Sciatic nerve (tissue), 2 donors: ENCODE measurements at regions not wholly inside any gene's neighbourhood (a gene's known extent, or its start where the extent isn't known, plus 50 kb on each side); places are given as distances from the start of the nearest gene placed in this dataset.

ENCODE experiments used
- ATAC-seq: fragments of 200-7000 bp; cut with Tn5 transposase; one replicate; pipeline ENCODE4 v1.9.1; 2020; ENCODE audit warnings: mild to moderate bottlenecking, moderate library complexity
- DNase-seq: peaks from one replicate; pipeline ENCODE4 v3.0.0-alpha.2; 2020; ENCODE audit warnings: low spot score
- intact Hi-C: fragments of 100-400 bp; cut with DNase I; formaldehyde crosslinking; loops from one replicate; pipeline ENCODE4 v1.14.2; 2022
- donor health status: DM: no; HTN: no; CAD: no.
- donor health status: DM: no; HTN: no; CAD: no.

DNA sequence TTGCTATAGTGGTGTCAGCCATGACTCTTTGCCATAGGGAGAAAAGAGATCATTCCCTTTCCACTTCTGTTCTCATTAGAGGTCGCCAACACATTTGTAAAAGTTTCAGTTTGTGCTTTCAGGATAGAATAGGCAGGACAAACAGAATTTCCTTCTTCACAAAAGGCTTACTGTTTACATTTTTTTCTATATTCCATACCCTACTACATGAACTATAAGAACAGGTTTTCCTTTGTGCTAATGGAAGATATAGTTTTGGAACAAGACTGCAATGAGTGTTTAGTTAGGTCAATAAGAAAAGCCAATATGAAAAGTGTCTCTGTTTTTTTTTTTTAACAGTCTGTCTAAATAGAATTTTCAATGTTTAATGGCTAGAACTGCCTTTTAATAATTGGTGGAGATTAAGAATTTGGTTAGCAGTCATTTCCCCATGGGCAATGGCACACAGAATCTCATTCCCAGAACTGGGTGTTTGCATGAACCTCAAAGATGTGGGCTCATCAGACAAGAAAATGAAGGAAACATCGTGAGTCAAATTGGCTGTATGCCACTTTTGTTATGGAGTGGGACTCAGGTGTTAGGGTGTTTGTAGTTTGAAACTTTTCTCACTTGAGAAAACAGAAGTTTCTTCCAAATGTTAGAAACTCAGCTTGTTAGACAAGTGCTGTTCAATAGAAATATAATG lies 75.2 kb upstream of the PRLR start:
- intact Hi-C loops, result no loop called here
- DNase-seq (no peak), ATAC-seq (no peak)

DNA sequence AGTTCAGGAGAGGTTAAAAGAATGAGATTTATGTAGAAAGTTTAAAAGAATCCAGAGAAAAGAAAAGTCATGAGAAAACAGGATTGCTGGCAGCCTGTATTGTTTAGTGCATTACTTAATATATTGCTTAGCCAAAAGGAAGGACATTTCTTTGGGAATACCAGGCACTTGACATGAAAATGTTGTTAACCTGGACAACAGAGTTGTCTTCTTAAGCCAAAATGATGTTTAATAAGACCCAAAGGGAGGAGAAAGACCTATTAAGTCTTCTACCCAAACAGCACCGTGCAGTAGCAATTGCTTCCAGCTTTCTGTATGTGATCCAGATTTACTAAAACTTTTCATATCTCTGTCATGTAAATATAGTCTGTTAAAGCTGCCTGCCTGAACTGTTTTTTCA lies 74.0 kb upstream of the PRLR start:
- intact Hi-C loops, result no loop called here
- no peak for DNase-seq
- ATAC-seq, result no peak

DNA sequence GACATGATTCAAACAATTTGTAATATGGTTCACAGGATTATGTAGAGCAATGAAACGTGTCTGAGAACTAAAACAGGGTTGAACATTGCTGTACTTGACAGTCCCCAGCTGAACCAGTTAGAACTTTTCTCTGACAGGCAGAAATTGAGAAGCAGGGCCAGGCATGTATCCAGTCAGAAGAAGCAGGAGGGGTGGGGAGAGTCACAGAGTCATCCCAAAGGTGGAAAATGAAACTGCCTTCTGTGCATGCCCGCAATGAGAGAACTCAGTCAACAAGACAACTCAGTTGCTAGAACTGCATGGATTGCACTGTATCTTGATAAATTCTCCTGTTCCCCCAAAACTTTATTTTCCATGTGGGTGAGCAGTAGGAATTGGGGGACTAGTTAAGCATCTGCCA lies 72.9 kb upstream of the PRLR start:
- intact Hi-C loops, result no loop called here
- no peak for ATAC-seq
- DNase-seq, result no peak

DNA sequence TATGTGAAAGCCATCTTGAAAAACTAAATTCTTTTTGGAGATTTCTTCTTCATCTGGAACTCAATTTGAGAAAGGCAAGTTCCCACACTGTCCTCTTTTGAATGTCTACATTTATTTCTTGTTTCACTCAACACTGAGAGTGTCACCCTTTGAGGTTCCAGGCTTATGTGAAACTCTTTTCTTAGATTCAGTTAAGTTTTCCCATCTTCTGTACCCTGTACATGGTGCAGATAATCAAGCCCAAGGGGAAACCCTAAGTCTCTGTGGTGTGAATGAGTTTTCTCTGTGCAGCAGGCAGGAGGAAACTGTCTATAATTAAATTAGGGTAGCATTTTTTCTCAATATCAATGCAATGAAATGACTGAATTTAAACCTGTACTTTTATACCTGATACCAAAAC lies 72.3 kb upstream of the PRLR start:
- no peak for ATAC-seq
- intact Hi-C loops, result no loop called here
- DNase-seq, result no peak

DNA sequence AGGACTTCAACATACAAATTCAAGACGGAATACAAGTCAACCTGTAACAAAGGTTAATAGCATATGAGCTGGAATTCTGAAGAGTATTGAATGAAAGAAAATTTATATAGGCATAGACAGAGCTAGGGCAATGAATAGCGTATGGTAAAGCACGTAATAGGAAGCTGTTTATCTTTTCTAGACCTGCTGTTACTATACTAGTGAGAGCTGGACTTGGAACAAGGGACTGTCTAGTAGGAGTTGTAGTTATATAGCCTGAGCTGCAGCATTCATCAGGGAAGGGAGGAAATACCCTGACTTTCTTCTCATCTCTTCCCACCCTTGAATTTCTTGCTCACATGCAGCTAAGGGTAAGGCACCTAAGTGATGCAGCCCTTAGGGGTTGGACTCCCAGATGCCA lies 67.5 kb upstream of the PRLR start:
- intact Hi-C loops, result no loop called here
- ATAC-seq, result no peak

DNA sequence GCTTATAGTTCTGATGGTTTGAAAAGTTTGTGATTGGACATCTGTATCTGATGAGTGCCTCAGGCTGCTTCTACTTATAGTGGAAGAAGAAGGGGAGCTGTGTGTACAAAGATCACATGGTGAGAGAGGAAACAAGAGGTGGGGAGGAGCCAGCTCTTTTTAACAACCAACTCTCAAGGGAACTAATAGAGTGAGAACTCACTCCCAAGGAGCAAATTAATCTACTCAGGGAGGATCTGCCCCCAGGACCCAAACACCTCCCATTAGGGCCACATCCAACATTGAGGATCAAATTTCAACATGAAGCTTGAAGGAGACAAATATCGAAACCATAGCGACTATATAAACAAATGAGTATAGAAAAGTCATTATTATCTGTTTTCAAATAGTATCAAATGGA lies 64.7 kb upstream of the PRLR start:
- DNase-seq (no peak), ATAC-seq (no peak)
- intact Hi-C loops, result no loop called here

More for the DNA sequence above, 67.5 kb upstream of the PRLR start:
- no peak for DNase-seq

DNA sequence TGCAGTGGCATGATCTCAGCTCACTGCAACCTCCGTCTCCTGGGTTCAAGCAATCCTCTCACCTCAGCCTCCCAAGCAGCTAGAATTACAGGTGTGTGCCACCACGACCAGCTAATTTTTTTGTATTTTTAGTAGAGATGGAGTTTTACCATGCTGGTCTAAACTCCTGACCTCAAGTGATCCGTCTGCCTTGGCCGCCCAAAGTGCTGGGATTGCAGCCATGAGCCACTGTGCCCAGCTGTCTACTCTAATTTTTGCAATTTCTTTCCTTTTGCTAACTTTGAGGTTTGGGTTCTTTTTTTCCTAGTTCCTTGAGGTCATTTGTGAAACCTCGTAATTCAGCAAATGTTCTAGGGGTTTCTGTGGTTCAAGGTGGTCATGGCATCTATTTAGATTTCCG lies 63.7 kb upstream of the PRLR start:
- no peak for ATAC-seq
- intact Hi-C loops, result no loop called here

DNA sequence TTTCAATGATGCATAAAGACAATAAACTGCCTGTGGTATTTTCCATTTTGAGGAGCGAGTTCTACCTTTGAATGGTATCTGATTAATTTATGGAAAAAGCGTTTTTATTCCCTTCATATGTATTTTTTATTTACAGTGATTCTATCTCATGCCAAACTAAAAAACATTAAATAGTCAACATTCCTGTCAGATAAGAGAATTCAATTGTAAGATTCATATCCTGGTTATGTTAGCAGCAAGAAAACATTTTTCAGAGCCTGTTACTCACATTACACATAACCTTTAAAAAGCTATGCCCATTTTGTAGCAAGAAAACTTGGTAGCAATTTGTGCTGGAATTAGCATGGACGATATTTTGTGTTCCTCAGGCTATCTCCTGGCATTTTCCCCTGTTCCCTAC lies 55.1 kb upstream of the PRLR start:
- ATAC-seq (no peak), DNase-seq (no peak)
- intact Hi-C loops, result no loop called here

More for the DNA sequence above, 63.7 kb upstream of the PRLR start:
- no peak for DNase-seq

DNA sequence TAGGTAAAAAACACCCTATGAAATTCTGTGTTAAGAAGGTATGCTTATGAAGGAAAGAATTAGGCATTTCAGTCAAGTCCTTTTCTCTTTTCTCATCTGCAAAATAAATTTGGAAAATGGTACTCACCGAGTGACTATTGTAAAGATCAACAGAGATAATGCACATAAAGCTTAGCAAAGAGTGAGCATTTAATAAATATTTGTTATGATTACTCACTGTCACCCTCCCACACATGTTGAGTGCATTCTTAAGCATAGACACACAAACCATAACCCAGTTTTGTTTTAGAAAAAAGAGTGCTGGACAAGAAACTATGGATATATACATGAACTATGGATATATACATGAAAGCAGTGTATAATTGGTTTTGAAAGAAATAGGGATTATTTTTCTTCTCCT lies 54.7 kb upstream of the PRLR start:
- intact Hi-C loops, result no loop called here
- DNase-seq (no peak), ATAC-seq (no peak)

DNA sequence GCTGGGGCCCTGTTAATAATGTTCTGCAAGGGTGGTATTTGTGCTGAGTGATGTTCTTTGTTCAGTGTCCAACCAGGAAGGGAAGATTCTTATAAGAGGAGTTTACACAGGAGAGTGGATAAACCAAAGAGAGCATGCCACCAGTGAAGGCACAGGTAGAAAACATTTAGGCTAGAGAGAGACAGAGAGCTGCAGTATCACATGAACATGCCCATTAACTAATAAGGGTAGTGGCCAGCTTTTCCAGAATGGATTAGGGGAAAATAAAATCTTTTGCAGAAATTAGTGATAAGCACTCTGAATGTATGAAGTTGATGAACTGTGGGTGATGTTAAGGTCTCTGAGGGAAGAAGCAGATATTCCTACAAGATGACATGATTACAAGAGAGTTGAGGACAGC lies 54.1 kb upstream of the PRLR start:
- DNase-seq (no peak), ATAC-seq (no peak)
- intact Hi-C loops, result no loop called here

DNA sequence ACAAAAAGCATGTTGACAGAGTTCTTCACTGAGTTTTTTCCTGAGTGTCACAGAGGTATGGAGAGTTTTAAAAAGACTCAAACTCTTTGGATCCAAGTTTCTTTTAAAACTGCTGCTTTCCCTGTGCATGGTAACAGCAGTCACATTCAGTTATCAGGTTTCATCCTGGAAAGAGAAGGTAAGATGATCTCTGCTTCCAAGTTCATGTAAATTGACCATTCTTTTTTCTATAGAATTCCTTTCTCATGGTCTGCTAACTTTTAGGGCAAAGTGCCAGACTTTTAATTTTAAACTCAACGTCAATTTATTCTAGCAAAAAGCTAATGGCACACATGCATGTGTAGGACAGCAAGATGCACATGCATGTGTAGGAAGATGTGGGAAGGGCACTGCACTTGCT lies 52.5 kb upstream of the PRLR start:
- DNase-seq, result no peak
- no peak for ATAC-seq
- intact Hi-C loops, result no loop called here

DNA sequence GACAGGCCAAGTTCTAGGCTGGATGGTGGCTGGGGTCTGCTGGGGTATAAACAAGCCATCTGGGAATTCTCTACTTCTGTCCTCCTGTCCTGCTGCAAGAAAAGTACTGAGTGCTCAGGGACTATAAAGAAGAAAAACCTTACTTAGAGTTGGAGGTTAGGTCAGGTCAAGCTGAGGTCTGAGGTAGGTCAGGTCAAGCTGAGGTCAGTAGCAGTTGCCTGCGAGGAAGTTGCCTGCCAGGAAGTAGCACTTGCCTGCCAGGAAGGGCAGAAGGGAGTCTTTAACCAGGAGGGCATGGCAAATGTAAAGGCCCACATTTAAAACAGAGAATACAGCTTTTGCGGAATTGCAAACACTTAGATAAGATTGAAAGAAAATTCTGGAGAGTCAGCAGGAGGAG lies 51.3 kb upstream of the PRLR start:
- no peak for ATAC-seq
- intact Hi-C loops, result no loop called here

More for the DNA sequence above, 51.3 kb upstream of the PRLR start:
- DNase-seq, result no peak
